Heart right ventricle (tissue), 16 donors: ENCODE measurements at regions not wholly inside any gene's neighbourhood (a gene's known extent, or its start where the extent isn't known, plus 50 kb on each side); places are given as distances from the start of the nearest gene placed in this dataset.

Source experiments
- ATAC-seq, 8 donors: fragments of 200-7000 bp; cut with Tn5 transposase; one replicate each; pipeline ENCODE4 v1.9.1; 2020; ENCODE audit warnings: mild to moderate bottlenecking in 8 of 8, moderate library complexity in 8 of 8, moderate number of reproducible peaks in 1 of 8
- DNase-seq, 2 donors: peaks; one replicate each; pipeline ENCODE4 v3.0.0-alpha.2; 2020
- H3K27ac ChIP-seq, 10 donors: fragments of 200-600 bp; sonication (generic) in 2 of 10; one replicate each; pipeline versions ENCODE4 v1.5.0 to v1.8.0; 2020 to 2022; ENCODE audit warnings: mild to moderate bottlenecking in 3 of 10
- H3K27me3 ChIP-seq, 7 donors: fragments of 200-600 bp; one replicate each; pipeline ENCODE4 v1.8.0; 2021 to 2022; ENCODE audit warnings: mild to moderate bottlenecking in 2 of 7
- H3K36me3 ChIP-seq, 9 donors: fragments of 200-600 bp; sonication (generic) in 1 of 9; one replicate each; pipeline versions ENCODE4 v1.5.0 to v1.8.0; 2020 to 2022; ENCODE audit warnings: mild to moderate bottlenecking in 2 of 9
- H3K4me1 ChIP-seq, 9 donors: fragments of 200-600 bp; sonication (generic) in 1 of 9; one replicate each; pipeline versions ENCODE4 v1.5.0 to v1.8.0; 2020 to 2022; ENCODE audit warnings: mild to moderate bottlenecking in 4 of 9
- H3K4me3 ChIP-seq, 10 donors: fragments of 200-600 bp; sonication (generic) in 2 of 10; one replicate each; pipeline versions ENCODE4 v1.5.0 to v1.8.0; 2020 to 2022; ENCODE audit warnings: mild to moderate bottlenecking in 7 of 10, moderate library complexity in 2 of 10
- H3K9me3 ChIP-seq, 11 donors: fragments of 200-600 bp in 10 of 11; sonication (generic) in 2 of 11; one replicate each; pipeline versions ENCODE4 v1.5.0 to v1.8.0; 2013 to 2022; ENCODE audit warnings: mild to moderate bottlenecking in 2 of 11, control low read depth in 1 of 11, moderate library complexity in 1 of 11
- WGBS, 2 donors: extraction: QIAGEN DNeasy Blood & Tissue Kit; methylation state at CpG; one replicate each; pipeline ENCODE4 v1.1.7; 2013; ENCODE audit warnings: inconsistent platforms in 1 of 2; 5-methylcytosine and 5-hydroxymethylcytosine counted together
- intact Hi-C, 10 donors: fragments of 100-400 bp; cut with DNase I; formaldehyde crosslinking; loops; one replicate each; pipeline versions ENCODE4 v1.11.1 to v1.14.2; 2022
- TF ChIP-seq, protein P1 (sequence below), 9 donors: fragments of 200-600 bp; sonication (generic) in 2 of 9; IDR thresholded peaks; one replicate each; pipeline versions ENCODE4 v1.5.0 to v1.8.0; 2021 to 2022; ENCODE audit warnings: antibody characterized with exemption in 9 of 9, mild to moderate bottlenecking in 5 of 9, moderate library complexity in 1 of 9
- donor health status: Arrhythmogenic right ventricular cardiomyopathy.
- donor health status: ischemic (EF 13 %, LVEDD 7.1; RV severe dilation, severe dysfunction).
- donor health status: healthy with polysubstance abuse.
- donor health status: DM: no; HTN: yes; CAD: no.
- donor health status: DM: no; HTN: no; CAD: no.
- donor health status: ischemic (EF 25% LVEDD 6.9; RV normal size, moderate dysfunction).
- donor health status: ischemic (EF 25% LVEDD 5.7; RV mildly dilated, moderate dysfunction).
- donor health status: healthy.
- donor health status: DM: yes; HTN: yes; CAD: no.
- donor health status: Ischemic cardiomyopathy.
- donor health status: ischemic (EF 35%, LVEDD 5.7; RV mildly dilated, moderate dysfunction).
- donor health status: nonischemic (EF 11% LVEDD 7.7; RV severe dilation, severe dysfunction).
- donor health status: DM: yes; HTN: yes; CAD: no.
- donor health status: PGD.
- donor health status: ischemic (EF 29% LVEDD 5.4; RV normal size, mild dysfunction).
- donor health status: nonischemic (EF 23%, LVEDD 6.1; RV moderate dilation, normal function).

GRCh38 chr10:113386005-113386404 is 166.8 kb upstream of the HABP2 start:
- H3K27me3 ChIP-seq = peaks cover 0 to 10% (median 0%) of the 10 kb centered on the region in 7 donors
- TF ChIP-seq, protein P1, sequence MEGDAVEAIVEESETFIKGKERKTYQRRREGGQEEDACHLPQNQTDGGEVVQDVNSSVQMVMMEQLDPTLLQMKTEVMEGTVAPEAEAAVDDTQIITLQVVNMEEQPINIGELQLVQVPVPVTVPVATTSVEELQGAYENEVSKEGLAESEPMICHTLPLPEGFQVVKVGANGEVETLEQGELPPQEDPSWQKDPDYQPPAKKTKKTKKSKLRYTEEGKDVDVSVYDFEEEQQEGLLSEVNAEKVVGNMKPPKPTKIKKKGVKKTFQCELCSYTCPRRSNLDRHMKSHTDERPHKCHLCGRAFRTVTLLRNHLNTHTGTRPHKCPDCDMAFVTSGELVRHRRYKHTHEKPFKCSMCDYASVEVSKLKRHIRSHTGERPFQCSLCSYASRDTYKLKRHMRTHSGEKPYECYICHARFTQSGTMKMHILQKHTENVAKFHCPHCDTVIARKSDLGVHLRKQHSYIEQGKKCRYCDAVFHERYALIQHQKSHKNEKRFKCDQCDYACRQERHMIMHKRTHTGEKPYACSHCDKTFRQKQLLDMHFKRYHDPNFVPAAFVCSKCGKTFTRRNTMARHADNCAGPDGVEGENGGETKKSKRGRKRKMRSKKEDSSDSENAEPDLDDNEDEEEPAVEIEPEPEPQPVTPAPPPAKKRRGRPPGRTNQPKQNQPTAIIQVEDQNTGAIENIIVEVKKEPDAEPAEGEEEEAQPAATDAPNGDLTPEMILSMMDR (IDR thresholded peaks at IDR 0.05) = no peak
- no peaks in the 10 kb centered on the region for H3K36me3 ChIP-seq
- ATAC-seq = peak in 1 of 8 donors; percentile 30
- WGBS, 2 donors = 44 to 54% methylated on average over 3 of the region's 3 CpGs
- H3K9me3 ChIP-seq = no peaks in the 10 kb centered on the region
- no peak for DNase-seq
- intact Hi-C loops = loop anchor here (5.0 to 10.0 kb wide), 13 partner anchors 139 to 911 kb away; partner anchors contain the start of gene TCF7L2 (in 3 of the 10)
- H3K4me3 ChIP-seq = no peak overlapping the region
- peaks cover 0 to 38% (median 24%) of the 10 kb centered on the region in 9 donors for H3K4me1 ChIP-seq
- peak overlapping the region in 3 of 10 donors; percentile 26 to 56 (median 34) for H3K27ac ChIP-seq

- no peak overlapping the region for H3K4me3 ChIP-seq
- ATAC-seq = no peak
- no peaks in the 10 kb centered on the region for H3K9me3 ChIP-seq
- intact Hi-C loops = loop anchor here (5.0 to 10.0 kb wide), 14 partner anchors 135 to 915 kb away; partner anchors contain the start of gene TCF7L2 (in 3 of the 10)
- DNase-seq = no peak
- TF ChIP-seq, protein P1 (IDR thresholded peaks at IDR 0.05) = no peak
- no peaks in the 10 kb centered on the region for H3K36me3 ChIP-seq
- H3K4me1 ChIP-seq = peaks cover 0 to 13% (median 5%) of the 10 kb centered on the region in 9 donors
- H3K27me3 ChIP-seq = peaks cover 0 to 13% (median 3%) of the 10 kb centered on the region in 7 donors
- WGBS, 2 donors = 93 to 94% methylated on average over 5 of the region's 5 CpGs
- H3K27ac ChIP-seq = no peak overlapping the region
These were observed 162.9 kb upstream of the HABP2 start for GRCh38 chr10:113389969-113390368.

DNA sequence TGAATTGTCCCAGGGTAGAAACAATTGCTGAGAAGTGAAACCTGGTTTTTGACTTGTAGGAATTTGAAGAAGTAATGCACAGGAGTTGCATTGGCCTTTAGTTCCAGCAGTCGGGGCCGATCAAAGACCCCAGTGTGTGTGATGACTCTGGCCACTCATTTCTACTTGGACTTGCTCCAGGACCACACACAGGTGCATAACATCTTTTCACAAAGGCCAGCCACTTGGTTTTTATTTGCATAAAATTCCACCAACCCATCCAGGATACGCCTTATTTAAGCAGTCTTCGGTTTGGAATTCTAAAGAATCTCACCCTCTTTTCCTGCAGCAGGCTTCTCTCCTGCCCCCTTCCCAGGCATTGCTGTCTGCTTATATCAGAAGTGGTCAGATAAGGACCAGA is 162.0 kb upstream of the HABP2 start:
- 69 to 70% methylated on average over 4 of the region's 4 CpGs for WGBS, 2 donors
- DNase-seq (no peak), ATAC-seq (no peak)
- no peak overlapping the region for H3K27ac ChIP-seq
- no peaks in the 10 kb centered on the region for H3K9me3 ChIP-seq
- peaks cover 0 to 13% (median 3%) of the 10 kb centered on the region in 7 donors for H3K27me3 ChIP-seq
- H3K36me3 ChIP-seq = no peaks in the 10 kb centered on the region
- no peak overlapping the region for H3K4me3 ChIP-seq
- intact Hi-C loops = loop anchor here in 1 of 10 donors (10.0 kb wide), 1 partner anchor 246 kb away; no protein-coding TSS in a partner anchor
- TF ChIP-seq, protein P1 (IDR thresholded peaks at IDR 0.05) = no peak
- H3K4me1 ChIP-seq = peaks cover 0 to 5% (median 0%) of the 10 kb centered on the region in 9 donors

DNA sequence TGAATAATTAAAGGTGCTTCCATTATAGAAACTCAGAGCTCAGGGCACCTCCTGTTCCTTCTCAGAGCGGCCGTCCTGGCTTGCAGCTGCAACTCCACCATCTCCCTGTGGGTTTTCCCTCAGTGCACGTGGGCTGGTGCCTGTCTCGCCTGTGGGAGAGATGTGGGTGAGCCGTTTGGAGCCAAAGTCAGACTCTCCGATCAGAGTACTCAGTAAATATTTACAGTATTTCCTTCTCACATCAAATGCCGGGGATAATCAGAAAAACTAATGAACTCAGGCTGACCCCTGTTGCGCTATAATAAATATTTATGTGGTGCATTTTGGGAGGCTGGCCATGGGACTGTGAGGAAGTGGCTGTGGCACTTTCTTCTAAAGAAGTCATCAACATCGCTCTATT is 155.8 kb upstream of the HABP2 start:
- ATAC-seq = no peak
- H3K4me3 ChIP-seq = no peak overlapping the region
- TF ChIP-seq, protein P1 (IDR thresholded peaks at IDR 0.05) = no peak
- WGBS, 2 donors = 64 to 72% methylated on average over 9 of the region's 9 CpGs
- no peak for DNase-seq
- H3K36me3 ChIP-seq = no peaks in the 10 kb centered on the region
- intact Hi-C loops = loop anchor here in 1 of 10 donors (10.0 kb wide), 1 partner anchor 252 kb away; no protein-coding TSS in a partner anchor
- H3K4me1 ChIP-seq = no peaks in the 10 kb centered on the region
- no peak overlapping the region for H3K27ac ChIP-seq
- H3K27me3 ChIP-seq = peaks cover 0 to 9% (median 0%) of the 10 kb centered on the region in 7 donors
- H3K9me3 ChIP-seq = peaks cover 0 to 11% (median 0%) of the 10 kb centered on the region in 11 donors
